ENCODE measurements at regions not wholly inside any gene's neighbourhood (a gene's known extent, or its start where the extent isn't known, plus 50 kb on each side); places are given as distances from the start of the nearest gene placed in this dataset.

- Histone ChIP-seq H3K4me1 (peaks cover 0 to 13% (median 0%) of the 10 kb centered on the region in 3 donors), H3K4me3 (no peak overlapping the region), H3K27me3 (no peaks in the 10 kb centered on the region), H3K27ac (no peak overlapping the region), H3K36me3 (no peaks in the 10 kb centered on the region), H3K9me3 (no peaks in the 10 kb centered on the region)
- ATAC-seq: no peak
- TF ChIP-seq POLR2AphosphoS5 (IDR thresholded peaks at IDR 0.05): no peak
- WGBS, 2 donors (ENCODE audit: low coverage in 1 of 2): 65 to 90% methylated on average over 2 of the region's 2 CpGs
Observed at GRCh38 chr18:44039216-44039615, 641.5 kb upstream of the SETBP1 start.

- no peaks in the 10 kb centered on the region for H3K9me3 ChIP-seq
- no peaks in the 10 kb centered on the region for H3K27me3 ChIP-seq
- H3K27ac ChIP-seq: no peak overlapping the region
- H3K4me3 ChIP-seq: no peak overlapping the region
- no peak for ATAC-seq
- no peaks in the 10 kb centered on the region for H3K36me3 ChIP-seq
- no peak for TF ChIP-seq POLR2AphosphoS5 (IDR thresholded peaks at IDR 0.05)
- no peak for TF ChIP-seq EP300 (IDR thresholded peaks at IDR 0.05)
- TF ChIP-seq POLR2A (IDR thresholded peaks at IDR 0.05): no peak
- TF ChIP-seq CTCF (IDR thresholded peaks at IDR 0.05): no peak
- peaks cover 0 to 13% (median 0%) of the 10 kb centered on the region in 3 donors for H3K4me1 ChIP-seq
- 85 to 86% methylated on average over 1 of the region's 1 CpG for WGBS, 2 donors (ENCODE audit: low coverage in 1 of 2)
Observed at GRCh38 chr18:44039826-44040225, 640.9 kb upstream of the SETBP1 start.

DNA sequence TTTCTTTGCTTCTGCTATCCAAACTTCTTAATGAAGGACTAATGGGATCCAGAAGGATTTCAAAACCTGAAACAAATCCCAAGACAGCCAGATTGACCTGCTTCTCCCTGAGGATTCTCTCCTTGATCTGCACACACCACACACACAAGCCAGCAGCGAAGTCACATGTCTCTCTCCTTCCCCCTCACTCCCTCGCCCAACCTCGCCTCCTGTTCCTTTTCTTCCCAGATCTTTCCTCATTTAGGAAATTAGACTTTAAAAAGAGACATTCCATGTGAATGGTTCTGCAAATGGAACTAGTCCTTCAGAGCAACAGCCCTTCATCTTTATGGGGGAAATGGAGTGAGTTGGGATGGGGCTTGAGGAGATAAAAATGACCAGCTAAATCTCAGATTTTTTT is 639.1 kb upstream of the SETBP1 start:
- ATAC-seq: no peak
- Histone ChIP-seq H3K4me3 (no peak overlapping the region), H3K9me3 (no peaks in the 10 kb centered on the region), H3K4me1 (no peaks in the 10 kb centered on the region), H3K27me3 (no peaks in the 10 kb centered on the region), H3K36me3 (no peaks in the 10 kb centered on the region), H3K27ac (no peak overlapping the region)
- 60 to 78% methylated on average over 2 to 3 of the region's 3 CpGs for WGBS, 2 donors (ENCODE audit: low coverage in 1 of 2)
- TF ChIP-seq POLR2A (IDR thresholded peaks at IDR 0.05) (no peak), EP300 (IDR thresholded peaks at IDR 0.05) (no peak), CTCF (IDR thresholded peaks at IDR 0.05) (no peak), POLR2AphosphoS5 (IDR thresholded peaks at IDR 0.05) (no peak)

DNA sequence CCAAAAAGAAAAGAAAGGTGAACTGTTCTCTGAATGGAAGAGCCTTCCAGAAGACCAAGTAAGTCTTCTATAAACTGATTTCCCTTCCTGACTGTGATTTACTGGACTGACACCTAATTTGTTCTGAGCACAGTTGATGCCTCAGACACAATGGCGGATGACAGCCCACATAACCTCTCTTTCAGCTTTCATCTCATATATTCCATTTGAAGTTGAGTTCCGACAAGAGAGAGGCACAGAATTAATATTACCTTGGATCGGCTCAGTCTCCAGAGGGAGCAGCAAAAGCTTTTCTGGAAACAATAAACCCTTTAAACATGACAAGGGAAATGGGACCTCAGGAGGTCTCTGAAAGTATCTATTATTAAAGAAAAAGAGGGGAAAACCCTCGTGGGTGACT is 638.7 kb upstream of the SETBP1 start:
- Histone ChIP-seq H3K36me3 (no peaks in the 10 kb centered on the region), H3K4me1 (no peaks in the 10 kb centered on the region), H3K4me3 (no peak overlapping the region), H3K27me3 (no peaks in the 10 kb centered on the region), H3K27ac (no peak overlapping the region), H3K9me3 (no peaks in the 10 kb centered on the region)
- WGBS, 2 donors (ENCODE audit: low coverage in 1 of 2): 24 to 55% methylated on average over 2 to 4 of the region's 4 CpGs
- ATAC-seq: no peak
- no peak for TF ChIP-seq CTCF (IDR thresholded peaks at IDR 0.05)
- TF ChIP-seq EP300 (IDR thresholded peaks at IDR 0.05): no peak
- no peak for TF ChIP-seq POLR2A (IDR thresholded peaks at IDR 0.05)
- TF ChIP-seq POLR2AphosphoS5 (IDR thresholded peaks at IDR 0.05): no peak

GRCh38 chr18:44046376-44046975 is 634.2 kb upstream of the SETBP1 start:
- TF ChIP-seq CTCF (IDR thresholded peaks at IDR 0.05): no peak
- TF ChIP-seq EP300 (IDR thresholded peaks at IDR 0.05): no peak
- TF ChIP-seq POLR2A (IDR thresholded peaks at IDR 0.05): no peak
- TF ChIP-seq POLR2AphosphoS5 (IDR thresholded peaks at IDR 0.05): no peak
- 81 to 83% methylated on average over 8 of the region's 8 CpGs for WGBS, 2 donors (ENCODE audit: low coverage in 1 of 2)

More at GRCh38 chr18:44046376-44046975, 634.2 kb upstream of the SETBP1 start:
- Histone ChIP-seq H3K4me3 (no peak overlapping the region), H3K4me1 (peaks cover 0 to 6% (median 0%) of the 10 kb centered on the region in 3 donors), H3K9me3 (no peaks in the 10 kb centered on the region), H3K27ac (no peak overlapping the region), H3K36me3 (no peaks in the 10 kb centered on the region), H3K27me3 (no peaks in the 10 kb centered on the region)
- ATAC-seq: no peak

All from gastroesophageal sphincter (tissue), 4 donors.